Spleen (tissue), 11 donors: ENCODE measurements at regions not wholly inside any gene's neighbourhood (a gene's known extent, or its start where the extent isn't known, plus 50 kb on each side); places are given as distances from the start of the nearest gene placed in this dataset.

Experiments
- DNase-seq: peaks from one replicate; pipeline ENCODE4 v3.0.0-alpha.2; 2020
- H3K27ac ChIP-seq, 8 donors: fragments of 200-600 bp; sonication (generic) in 7 of 8; 1 replicate in 4 of 8; 2 replicates in 4 of 8; pipeline versions ENCODE4 v1.5.0 to v1.8.0; 2016 to 2021; ENCODE audit warnings: inconsistent platforms in 4 of 8, mild to moderate bottlenecking in 4 of 8, moderate library complexity in 1 of 8
- H3K27me3 ChIP-seq, 7 donors: fragments of 200-600 bp; sonication (generic) in 6 of 7; replicated peaks in 1 of 7; 1 replicate in 4 of 7; 2 replicates in 3 of 7; pipeline versions ENCODE4 v1.5.0 to v1.8.0; 2016 to 2021; ENCODE audit warnings: inconsistent platforms in 3 of 7, mild to moderate bottlenecking in 1 of 7
- H3K36me3 ChIP-seq, 6 donors: fragments of 200-600 bp; sonication (generic) in 5 of 6; 1 replicate in 4 of 6; 2 replicates in 2 of 6; pipeline versions ENCODE4 v1.5.0 to v1.8.0; 2016 to 2021; ENCODE audit warnings: inconsistent platforms in 2 of 6
- H3K4me1 ChIP-seq, 6 donors: fragments of 200-600 bp; sonication (generic) in 5 of 6; 1 replicate in 3 of 6; 2 replicates in 3 of 6; pipeline versions ENCODE4 v1.5.0 to v1.8.0; 2016 to 2021; ENCODE audit warnings: inconsistent platforms in 3 of 6
- H3K4me3 ChIP-seq, 8 donors: fragments of 200-600 bp; sonication (generic) in 7 of 8; 1 replicate in 4 of 8; 2 replicates in 4 of 8; pipeline versions ENCODE4 v1.5.0 to v1.8.0; 2016 to 2021; ENCODE audit warnings: inconsistent platforms in 4 of 8, mild to moderate bottlenecking in 4 of 8, moderate library complexity in 2 of 8
- H3K9me3 ChIP-seq, 8 donors: fragments of 200-600 bp; sonication (generic) in 7 of 8; 1 replicate in 4 of 8; 2 replicates in 4 of 8; pipeline versions ENCODE4 v1.5.0 to v1.8.0; 2016 to 2021; ENCODE audit warnings: inconsistent platforms in 4 of 8
- POLR2A ChIP-seq, 3 donors: fragments of 450-650 bp; IDR thresholded peaks; one replicate each; pipeline ENCODE4 v1.5.1; 2017; ENCODE audit warnings: antibody characterized with exemption in 3 of 3, mild to moderate bottlenecking in 1 of 3
- POLR2AphosphoS5 ChIP-seq, 3 donors: sonication (generic); formaldehyde crosslinking; IDR thresholded peaks; one replicate each; pipeline ENCODE4 v1.5.1; 2017; ENCODE audit warnings: antibody characterized with exemption in 3 of 3
- WGBS, 5 donors: extraction: QIAGEN DNeasy Blood & Tissue Kit in 3 of 5; methylation state at CpG; one replicate each; pipeline versions ENCODE4 v1.1.5 to v1.1.7; 2013 to 2018; 5-methylcytosine and 5-hydroxymethylcytosine counted together
- intact Hi-C: fragments of 100-400 bp; cut with DNase I; formaldehyde crosslinking; loops from one replicate; pipeline ENCODE4 v1.15.0; 2023; ENCODE audit warnings: low total_unique reads
- TF ChIP-seq, protein P1 (sequence below), 11 experiments: fragments of 200-600 bp in 7 of 11; fragments of 450-650 bp in 4 of 11; sonication (generic) in 4 of 11; IDR thresholded peaks in 8 of 11; conservative IDR thresholded peaks in 3 of 11; 1 replicate in 7 of 11; 2 replicates in 4 of 11; pipeline versions ENCODE4 v1.4.0 to v1.8.0; 2016 to 2021; ENCODE audit warnings: antibody characterized with exemption in 11 of 11, inconsistent platforms in 4 of 11, mild to moderate bottlenecking in 1 of 11
- donor health status: healthy with polysubstance abuse.
- donor health status: DM: no; HTN: no; CAD: no; lungs with moderate emphysema.
- donor health status: DM: no; HTN: no; CAD: no.
- donor health status: Bipolar disorder and iron deficiency.
- donor health status: healthy.
- donor health status: DM: no; HTN: no; CAD: no.
- donor health status: DM: yes; HTN: yes; CAD: no.

DNA sequence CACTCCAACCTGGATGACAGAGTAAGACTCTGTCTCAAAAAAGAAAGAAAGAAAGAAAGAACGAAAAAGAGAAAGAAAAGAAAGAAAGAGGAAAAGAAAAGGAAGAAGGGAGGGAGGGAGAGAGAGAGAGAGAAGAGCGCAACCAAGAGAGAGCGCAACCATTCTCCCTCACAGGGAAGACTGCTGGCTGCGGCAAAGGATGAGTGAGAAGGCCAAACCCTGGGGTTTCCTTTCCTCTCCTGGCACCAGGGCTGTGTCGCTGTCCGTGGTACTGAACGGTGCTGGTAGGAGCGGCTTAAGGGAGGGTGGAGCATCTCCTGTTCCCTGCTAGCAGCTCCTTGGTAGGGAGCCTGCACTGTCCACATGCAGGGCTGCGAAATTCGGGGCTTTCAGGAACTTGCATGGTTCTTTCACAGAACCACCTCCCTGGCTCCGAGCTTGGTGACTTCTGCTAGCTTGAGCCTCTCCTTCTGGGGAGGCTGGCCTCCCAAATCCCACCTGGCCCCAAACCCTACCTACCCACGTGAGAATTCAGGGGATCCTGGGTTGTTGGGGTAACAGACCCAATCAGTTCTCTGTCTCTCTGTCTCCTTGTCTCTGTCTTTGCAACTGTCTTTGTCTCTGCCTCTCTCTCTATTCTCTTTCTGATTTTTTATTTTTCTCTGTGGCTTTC is 51.1 kb upstream of the ZNRF4 start:
- intact Hi-C loops, result no loop called here
- no peaks in the 10 kb centered on the region for H3K36me3 ChIP-seq
- WGBS, 5 donors, result 7 to 9% (median 8%) methylated on average over 12 of the region's 12 CpGs

More for the DNA sequence above, 51.1 kb upstream of the ZNRF4 start:
- H3K27me3 ChIP-seq, result peaks cover 0 to 64% (median 0%) of the 10 kb centered on the region in 7 donors
- no peak overlapping the region for H3K4me3 ChIP-seq
- H3K27ac ChIP-seq, result no peak overlapping the region
- DNase-seq, result peak; percentile 80
- H3K9me3 ChIP-seq, result peaks cover 0 to 24% (median 16%) of the 10 kb centered on the region in 8 donors
- TF ChIP-seq POLR2AphosphoS5 (IDR thresholded peaks at IDR 0.05) (no peak), POLR2A (IDR thresholded peaks at IDR 0.05) (no peak)
- TF ChIP-seq, protein P1, sequence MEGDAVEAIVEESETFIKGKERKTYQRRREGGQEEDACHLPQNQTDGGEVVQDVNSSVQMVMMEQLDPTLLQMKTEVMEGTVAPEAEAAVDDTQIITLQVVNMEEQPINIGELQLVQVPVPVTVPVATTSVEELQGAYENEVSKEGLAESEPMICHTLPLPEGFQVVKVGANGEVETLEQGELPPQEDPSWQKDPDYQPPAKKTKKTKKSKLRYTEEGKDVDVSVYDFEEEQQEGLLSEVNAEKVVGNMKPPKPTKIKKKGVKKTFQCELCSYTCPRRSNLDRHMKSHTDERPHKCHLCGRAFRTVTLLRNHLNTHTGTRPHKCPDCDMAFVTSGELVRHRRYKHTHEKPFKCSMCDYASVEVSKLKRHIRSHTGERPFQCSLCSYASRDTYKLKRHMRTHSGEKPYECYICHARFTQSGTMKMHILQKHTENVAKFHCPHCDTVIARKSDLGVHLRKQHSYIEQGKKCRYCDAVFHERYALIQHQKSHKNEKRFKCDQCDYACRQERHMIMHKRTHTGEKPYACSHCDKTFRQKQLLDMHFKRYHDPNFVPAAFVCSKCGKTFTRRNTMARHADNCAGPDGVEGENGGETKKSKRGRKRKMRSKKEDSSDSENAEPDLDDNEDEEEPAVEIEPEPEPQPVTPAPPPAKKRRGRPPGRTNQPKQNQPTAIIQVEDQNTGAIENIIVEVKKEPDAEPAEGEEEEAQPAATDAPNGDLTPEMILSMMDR (IDR thresholded peaks at IDR 0.05 in 8 of 11, conservative IDR thresholded peaks at IDR 0.05 in 3 of 11), result no peak
- H3K4me1 ChIP-seq, result no peaks in the 10 kb centered on the region
